ENCODE measurements at regions not wholly inside any gene's neighbourhood (a gene's known extent, or its start where the extent isn't known, plus 50 kb on each side); places are given as distances from the start of the nearest gene placed in this dataset.

DNA sequence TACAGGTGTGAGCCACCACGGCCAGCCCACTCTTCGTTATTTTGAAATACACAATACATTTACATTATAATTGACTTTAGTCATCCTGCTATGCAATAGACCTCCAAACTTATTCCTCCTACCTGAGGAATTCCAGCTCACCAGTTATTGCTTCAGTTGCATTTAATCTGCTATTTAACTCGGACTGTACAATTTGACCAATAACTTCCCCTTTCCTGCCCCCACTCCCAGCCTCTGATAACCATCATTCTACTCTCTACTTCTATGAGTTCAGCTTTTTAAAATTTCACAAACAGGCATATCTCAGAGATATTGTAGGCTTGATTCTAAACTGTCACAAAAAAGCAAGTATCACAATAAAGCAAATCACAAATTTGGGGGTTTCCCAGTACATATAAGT, 157.0 kb downstream of the COPRS start:
- DNase-seq, result no peak

DNA sequence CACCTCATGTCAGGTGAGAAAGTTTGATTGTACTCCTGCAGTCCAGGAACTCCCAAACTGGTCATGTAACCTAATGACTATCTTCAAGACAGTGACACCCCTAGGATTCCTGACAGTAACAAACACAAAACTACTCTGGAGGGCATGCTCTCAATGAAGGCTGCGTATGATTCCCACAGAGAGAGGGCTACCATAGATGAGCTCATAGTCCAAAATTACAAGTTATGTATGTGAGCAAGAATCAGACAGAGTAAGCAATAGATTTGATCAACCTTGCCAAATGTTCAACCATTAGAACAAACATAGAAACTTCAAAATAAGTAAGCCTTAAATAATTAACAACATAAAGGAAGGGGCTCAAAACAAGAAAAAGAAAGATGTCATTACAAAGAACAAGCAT, 158.1 kb downstream of the COPRS start:
- no peak for DNase-seq

DNA sequence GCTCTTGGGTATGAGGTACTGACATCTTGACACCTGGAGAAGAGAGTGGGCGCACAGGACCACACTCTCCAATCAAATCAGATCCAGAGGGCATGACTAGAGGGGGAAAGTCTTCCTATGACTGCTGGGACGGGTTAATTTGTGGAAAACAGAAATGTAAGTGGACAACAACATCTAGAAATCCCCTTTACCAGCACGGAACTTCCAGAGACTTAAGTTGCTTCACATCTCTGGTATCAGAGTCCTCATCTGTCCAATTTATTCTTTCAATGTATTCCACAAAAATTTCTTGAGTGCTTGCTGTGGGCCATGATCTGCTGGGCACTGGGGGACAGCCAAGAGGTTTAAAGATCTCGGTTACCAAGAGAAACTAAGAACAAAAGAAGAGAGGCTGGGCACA, 159.2 kb downstream of the COPRS start:
- DNase-seq, result no peak

DNA sequence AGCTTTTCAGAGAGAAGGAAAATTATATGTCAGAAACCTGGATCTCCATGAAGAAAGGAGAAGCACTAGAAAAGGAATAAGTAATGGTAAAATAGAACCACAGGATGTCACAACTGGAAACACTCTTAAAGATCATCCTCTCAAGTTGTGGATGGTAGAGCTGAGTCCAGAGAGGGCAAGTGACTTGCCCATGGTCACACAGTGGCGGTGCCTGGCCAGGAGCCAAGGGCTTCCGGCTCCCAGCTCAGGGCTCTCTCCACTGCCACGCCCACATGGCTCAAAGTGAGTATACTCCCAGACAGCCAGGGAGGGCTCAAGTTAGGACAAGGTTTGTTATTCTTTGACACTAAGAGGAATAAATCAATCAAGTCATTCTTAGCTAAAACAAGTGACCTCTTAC, 159.8 kb downstream of the COPRS start:
- no peak for DNase-seq

DNA sequence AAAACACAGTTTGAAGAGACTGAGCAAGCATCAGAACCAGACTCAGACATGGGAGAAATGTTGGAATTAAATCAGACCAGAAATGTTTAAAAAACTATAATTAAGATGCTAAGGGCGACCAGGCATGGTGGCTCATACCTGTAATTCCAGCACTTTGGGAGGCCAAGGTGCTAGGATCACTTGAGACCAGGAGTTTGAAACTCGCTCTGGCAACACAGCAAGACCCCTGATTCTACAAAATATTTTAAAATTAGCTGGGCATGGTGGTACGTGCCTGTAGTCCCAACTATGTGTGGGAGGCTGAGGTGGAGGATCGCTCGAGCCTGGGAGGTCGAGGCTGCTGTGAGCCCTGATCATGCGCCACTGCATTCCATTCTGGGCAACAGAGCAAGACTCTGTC, 160.3 kb downstream of the COPRS start:
- no peak for DNase-seq

DNA sequence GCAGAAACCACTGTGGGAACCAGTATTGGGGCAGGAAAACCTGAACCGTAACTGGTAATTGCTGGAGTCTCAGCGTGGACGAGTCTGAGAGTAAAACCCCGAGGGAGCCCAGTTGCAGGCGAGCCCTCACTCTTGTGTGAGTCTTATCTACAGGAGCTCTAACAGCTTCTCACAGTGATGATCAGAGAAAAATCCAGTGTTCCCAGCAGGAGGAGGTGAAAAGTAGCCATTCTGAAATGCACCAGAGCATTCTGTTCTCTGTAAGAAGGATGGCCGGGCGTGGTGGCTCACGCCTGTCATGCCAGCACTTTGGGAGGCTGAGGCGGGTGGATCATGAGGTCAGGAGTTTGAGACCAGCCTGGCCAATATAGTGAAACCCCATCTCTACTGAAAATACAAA, 161.2 kb downstream of the COPRS start:
- DNase-seq, result no peak

DNA sequence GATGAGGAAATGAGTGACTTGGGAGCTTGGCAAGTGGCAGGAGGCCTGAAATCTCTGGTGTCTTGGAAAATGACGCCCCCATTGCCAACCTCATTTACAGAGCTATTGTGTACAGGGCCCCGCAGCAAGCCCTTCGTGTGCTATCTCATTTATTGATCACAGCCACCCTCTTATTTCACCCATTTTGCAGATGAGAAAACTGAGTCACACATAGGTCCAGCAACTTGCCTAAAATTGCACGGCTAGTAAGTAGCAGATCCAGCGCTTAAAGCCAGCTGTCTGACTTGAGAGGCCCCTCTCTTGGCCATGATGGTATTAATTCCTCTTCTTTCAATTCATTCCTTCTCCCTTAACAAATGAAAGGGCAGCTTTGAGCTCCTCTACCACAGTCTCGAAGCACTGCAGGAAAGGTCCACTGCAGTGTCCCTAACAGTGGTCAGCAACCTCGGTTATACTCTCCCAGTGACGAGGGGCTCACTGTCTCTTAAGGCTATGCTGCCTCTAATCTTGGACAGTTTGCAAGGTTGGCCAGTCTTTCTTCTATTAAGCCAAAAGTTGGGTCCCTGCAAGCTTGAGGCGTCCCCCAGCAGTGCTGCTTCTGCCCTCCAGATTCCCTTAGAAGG, 162.2 kb downstream of the COPRS start:
- DNase-seq, result no peak

DNA sequence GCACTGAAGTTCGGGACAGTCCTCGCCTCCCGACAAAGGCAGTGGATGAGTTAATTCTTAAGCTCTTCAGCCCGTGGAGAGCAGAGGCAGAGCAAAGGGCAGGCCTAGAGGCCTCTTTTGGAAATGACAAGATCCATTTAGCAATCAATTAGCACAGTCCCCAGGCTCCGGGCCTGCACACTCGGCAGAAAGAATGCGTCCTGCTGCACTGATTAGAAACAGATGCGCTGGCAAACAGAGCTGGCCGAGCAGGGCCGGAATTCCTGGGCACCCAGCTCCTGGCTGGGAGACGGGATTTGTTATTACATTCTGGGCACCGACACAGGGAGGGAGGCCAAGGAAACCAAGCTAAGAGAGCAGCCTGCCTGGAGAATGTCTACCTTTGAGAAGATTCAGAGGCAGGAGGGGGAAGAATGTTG, 162.9 kb downstream of the COPRS start:
- DNase-seq, result no peak

DNA sequence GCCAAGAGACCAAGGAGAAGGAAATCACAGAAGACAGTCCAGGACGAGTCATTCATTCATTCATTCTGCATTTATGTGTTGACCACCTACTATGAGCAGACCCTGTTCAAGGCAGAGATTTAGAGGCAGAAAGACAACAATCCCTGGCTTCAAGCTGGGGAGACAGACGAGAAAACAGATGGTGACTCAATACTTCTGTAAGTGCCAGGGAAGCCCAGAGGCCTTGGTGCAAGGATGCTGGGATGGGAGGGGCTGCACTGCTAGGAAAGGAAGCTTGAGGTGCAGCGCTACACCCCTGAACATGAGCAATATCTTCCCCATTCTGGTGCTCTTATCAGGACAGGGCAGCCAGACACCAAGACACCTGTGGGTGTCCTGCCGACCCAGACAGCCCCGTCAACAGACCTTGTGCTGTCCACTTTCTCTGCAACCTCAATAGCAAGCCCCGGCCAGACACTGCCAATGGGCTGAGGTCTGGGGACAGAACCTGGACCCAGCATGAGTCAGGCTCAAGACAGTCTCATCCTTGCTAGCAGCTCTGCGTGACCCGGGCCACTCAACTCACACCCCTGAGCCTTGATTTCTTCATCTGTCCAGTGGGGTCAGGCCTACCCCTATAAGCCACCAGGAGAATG, 163.5 kb downstream of the COPRS start:
- DNase-seq, result no peak

DNA sequence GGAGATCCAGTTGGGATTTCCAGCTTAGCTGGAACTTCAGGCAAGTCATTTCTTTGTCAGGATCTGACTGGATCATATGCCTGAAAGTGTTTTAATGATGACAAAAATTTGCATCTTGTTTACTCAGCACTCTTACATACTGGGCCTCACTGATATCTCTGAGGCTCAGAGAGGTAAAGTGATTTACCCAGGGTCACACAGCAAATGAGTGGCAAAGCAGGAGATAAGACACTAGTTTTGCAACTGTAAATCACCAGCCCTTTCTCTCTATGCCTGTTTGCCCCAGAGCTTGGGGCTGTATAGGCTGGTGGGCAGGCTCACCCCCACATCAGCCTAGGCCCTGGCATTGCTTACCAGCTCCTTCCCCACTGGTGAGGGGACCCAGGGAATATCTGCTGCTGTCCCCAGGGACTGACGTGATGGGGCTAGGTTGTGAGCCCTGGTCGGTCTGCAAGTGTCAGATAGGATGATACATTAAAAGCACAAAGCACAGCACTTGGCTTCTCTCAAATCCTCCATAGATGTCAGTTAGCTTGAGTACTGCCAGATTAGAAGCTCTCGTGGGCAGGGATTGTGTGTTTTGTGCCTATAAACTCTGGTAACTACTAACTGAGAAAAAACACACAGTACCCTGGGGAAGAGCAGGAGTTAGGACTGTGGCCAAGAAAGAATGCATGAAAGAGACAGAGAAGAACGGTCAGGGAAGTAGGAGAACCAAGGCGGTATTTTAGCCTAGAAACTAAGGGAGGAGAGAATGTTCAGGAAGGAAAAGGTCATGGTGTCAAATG, 165.4 kb downstream of the COPRS start:
- DNase-seq, result peak in 1 of 2 experiments; percentile 22

DNA sequence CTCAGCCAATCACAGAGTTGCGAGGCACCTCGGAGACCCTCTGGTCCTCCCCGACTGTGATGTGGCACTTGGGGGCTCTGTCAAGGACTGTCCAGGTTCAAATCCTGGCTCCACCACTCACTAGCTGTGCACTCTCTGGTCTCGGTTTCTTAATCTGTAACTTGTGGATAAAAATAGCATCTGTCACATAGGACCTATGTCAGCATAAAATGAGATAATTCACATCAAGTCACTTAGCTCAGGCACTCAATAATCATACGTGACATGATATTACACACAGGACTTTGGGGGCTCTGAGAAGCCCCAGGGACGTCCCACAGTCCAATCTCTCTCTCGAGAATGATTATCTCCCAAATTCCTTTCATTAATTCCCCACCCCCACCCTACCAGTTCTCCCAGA, 166.4 kb downstream of the COPRS start:
- no peak for DNase-seq

DNA sequence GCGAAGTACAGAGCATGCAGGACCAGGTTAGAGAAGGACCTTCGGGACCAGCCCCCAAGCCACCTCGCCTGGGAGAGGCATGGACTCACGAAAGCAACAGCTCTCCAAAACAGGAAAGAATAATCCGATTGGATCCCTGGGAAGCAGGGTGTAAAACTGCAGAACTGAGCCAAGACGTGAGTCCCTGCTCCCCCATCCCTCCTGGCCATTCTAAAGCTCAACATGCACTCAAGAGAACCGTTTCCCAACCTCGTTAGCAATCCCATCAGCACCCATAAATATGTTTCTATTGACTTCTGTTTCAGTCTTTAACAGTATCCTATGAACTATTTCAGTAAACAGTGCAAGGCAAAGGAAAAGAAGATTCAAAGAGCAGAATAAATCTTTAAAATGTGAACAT, 167.0 kb downstream of the COPRS start:
- no peak for DNase-seq

DNA sequence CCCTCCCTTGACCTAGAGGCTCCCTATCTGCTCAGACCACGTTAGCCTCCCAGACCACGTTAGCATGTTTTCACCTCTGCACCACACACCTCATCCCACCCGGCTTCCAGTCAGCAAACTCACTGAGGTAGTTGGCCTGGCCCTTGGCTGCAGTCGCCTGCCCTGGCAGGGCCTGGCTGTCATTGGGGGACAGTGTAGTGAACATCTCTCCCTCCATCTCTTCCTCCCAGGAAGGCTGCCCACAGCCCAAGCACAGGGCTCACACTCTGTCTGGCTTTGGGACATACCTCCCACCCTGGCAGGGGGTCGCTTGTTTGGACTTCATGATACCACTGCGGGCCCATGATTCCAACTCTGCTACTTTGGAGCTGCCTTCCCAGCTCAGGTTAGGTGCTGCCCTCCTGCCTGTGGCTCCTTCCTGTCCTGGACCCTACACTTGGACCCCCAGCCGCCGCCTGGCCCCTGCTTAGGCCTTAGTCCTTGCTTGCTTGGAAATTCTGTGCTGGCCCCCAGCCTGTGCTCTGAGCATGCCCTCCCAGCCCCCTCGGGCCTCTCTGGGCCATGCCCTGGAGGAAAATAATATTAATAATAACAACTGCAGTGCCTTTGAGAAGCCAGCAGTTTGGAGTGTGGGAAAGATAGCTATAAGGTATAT, 167.7 kb downstream of the COPRS start:
- no peak for DNase-seq

DNA sequence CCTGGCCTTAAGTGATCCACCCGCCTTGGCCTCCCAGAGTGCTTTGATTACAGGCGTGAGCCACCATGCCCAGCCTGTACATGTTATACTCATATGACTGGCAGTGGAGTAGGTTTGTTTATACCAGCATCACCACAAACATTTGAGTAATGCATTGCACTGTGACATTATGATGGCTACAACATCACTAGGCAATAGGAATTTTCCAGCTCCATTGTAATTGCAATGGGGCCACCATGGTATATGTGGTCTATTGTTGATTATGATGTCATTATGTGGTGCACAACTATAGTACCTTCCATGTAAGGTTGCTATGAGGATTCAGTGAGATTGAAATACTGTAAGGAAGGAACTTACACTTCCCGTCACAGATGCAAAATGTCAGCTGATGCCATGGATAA, 168.9 kb downstream of the COPRS start:
- DNase-seq, result no peak

DNA sequence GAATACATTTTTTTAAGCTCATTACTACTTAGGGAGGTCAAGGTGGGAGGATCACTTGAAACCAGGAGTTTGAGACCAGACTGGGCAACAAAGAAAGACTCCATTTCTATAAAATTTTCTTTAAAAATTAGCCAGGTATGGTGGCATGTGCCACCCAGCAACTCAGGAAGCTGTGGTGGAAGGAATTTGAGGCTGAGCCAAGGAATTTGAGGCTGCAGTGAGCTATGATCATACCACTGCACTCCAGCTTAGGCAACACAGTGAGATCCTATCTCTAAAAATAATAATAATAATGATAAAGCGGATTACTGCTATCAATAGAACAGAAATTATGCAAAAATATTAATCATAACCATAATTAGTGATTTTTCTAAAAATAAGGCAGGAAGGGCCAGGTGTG, 170.3 kb downstream of the COPRS start:
- no peak for DNase-seq

DNA sequence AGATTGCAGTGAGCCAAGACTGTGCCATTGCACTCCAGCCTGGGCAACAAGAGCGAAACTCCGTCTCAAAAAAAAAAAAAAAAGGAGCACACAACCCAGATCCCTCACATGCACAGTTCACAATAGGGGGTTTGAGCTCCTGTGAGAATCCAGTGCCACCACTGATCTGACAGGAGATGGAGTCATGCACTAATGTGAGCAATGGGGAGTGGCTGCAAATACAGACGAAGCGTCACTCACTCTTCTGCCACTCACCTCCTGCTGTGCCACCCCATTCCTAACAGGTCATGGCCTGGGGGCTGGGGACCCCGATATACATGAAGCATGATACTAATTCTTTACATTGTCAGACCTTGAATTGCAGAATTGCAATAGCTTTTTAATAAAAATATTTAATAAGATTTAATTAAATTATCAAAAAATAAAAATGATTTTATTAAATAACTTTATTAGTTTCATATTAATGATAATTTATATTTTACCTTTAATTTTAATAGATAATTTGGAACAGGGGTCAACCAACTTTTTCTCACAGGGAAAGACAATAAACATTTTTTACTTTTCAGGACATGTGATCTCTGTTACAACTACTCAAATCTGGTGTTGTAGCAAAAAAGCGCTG, 171.4 kb downstream of the COPRS start:
- DNase-seq, result no peak

DNA sequence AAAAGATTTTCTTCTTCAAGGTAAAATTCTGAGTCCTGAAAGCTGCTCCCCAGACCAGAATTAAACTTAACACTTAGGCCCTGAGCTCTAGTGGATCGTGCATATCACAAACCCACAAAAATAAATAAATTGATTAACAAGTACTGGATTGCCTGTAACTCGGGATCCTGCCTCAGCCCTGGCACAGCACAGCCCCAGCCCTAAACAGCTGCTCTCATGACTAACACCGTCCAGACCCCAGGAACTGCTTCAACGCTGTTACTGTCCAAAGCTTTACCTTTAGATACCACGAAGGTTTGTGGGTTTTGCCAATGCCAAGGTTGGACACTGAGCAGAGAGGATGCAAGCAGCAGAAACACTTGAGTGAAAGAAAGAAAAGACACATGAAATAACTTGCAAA, 172.5 kb downstream of the COPRS start:
- no peak for DNase-seq

DNA sequence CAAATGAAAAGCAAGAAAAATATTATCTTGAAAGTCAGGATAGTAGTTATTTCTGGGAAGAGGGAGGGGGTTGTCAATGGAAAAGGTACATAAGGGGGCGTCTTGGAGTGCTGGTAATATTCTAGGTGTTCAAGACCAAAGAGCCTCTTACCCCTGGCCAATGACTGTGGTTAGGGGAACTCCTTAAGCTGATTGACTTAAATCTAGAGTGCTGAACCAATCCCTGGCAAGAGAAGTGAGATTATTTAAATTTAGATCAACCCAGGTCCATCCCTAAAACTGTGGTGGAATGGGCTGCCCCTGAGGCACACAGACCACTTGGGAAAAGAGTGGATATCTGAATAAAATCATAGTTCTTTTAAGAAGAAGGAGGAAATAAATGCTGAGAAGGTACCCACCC, 174.1 kb downstream of the COPRS start:
- DNase-seq, result no peak

DNA sequence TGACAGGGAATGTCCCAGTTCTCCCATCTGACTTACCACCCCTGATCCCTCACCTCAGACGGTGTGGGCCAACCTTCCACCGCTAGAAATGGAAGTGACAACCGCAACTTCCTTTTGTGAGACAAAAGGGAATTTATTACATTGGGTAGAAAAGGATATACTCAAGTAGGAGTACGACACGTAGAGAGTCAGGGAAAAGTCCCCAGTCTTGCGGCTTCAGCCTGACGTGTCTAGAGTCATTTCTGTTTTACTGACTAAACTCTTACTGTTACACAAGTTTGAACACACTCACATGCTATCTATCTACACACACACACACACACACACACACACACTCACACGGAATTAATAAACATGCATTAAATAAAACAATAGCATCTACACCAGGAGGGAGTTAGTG, 178.9 kb downstream of the COPRS start:
- DNase-seq, result no peak

DNA sequence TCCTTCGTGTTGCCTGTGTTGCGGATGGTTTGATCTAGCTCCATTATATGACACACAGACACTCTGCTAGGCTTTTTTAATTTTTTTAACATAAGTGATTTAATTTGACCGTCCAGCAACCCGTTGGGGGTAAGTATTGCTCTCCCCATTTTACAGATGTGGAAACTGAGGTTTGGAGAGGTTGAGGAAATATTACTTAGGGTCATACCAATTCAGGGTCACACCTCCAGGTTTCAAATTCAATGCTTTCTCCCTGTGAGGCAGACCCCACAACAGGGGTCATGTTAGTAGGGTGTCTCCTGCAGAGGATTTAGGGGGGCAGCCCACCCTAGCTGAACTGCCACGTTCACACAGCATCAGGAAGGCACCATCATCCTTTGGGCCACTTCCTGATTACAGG, 179.4 kb downstream of the COPRS start:
- DNase-seq, result no peak

DNA sequence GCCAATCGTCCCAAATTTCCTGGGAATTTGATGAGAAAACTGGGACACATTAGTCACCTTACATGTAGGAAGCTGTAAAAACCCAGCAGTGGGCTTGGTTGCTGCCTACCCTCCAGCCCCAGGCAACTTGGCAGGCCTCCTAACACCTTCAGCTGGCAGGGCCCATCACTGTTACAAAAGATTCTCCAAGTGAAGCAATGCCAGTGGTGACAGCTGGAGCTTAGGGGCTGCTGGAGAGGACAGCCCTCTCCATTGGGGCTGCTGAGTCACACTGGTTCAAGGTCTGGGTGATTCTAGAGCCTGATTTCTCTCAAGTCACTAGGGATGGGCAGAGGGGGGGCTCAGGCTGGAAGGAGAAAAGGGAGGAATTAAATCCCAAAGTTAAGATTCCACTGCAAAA, 180.6 kb downstream of the COPRS start:
- DNase-seq, result no peak

DNA sequence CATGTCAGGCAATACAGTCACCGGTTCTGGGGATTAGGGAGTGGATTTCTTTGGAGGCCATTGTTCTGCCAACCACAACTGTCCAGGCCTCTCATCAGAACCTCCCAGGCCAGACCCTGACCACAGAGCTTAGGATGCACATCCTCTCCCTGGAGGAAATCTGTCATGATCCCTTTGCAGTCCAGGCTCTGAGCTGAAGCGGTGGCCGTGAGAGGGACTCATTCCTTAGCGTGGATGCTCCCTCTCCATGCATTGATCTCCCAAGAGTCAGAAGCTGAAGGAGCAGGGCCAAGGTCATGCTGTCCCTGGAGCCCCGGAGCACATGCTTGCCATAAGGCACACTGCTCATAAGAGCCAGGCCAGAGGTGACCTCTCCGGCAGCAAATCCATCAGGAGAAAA, 181.4 kb downstream of the COPRS start:
- no peak for DNase-seq

DNA sequence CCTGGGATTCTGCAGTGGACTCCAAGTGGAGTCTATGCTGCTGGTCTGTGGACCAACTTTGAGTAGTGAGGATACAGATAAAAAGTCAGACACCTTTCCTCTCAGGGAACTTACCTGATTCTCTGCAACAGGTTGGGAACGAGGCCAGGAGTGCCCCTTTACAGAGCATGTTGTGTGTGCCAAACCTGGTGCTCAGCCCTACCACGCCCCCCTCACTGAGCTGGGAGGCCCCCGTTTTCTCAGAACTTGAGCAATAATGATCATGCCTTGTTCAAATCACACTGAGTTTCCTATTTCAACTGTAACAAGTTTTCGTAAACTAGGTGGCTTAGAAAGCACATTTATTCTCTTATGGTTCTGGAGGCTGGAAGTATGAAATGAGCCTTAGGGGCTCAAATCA, 182.0 kb downstream of the COPRS start:
- no peak for DNase-seq

All from NCI-H526 (cell line).